ENCODE measurements at regions not wholly inside any gene's neighbourhood (a gene's known extent, or its start where the extent isn't known, plus 50 kb on each side); places are given as distances from the start of the nearest gene placed in this dataset.

- Histone ChIP-seq H3K9me3 (ENCODE audit: control insufficient read depth in 4 of 4, insufficient read depth in 3 of 4, low read length in 3 of 4) (peaks cover 0 to 6% (median 0%) of the 10 kb centered on the region in 4 donors), H3K9ac (ENCODE audit: insufficient read depth in 1 of 2, low read length in 2 of 2) (no peak overlapping the region), H3K4me1 (ENCODE audit: control insufficient read depth in 5 of 5, insufficient read depth in 5 of 5, low read length in 5 of 5) (peaks cover 0 to 5% (median 0%) of the 10 kb centered on the region in 5 donors), H3K4me3 (no peak overlapping the region), H3K27me3 (ENCODE audit: control insufficient read depth in 3 of 3, insufficient read depth in 3 of 3, low read length in 2 of 3) (peaks cover 1 to 7% (median 3%) of the 10 kb centered on the region in 3 donors), H3K27ac (ENCODE audit: low read depth in 1 of 2, low read length in 1 of 2) (no peak overlapping the region), H3K36me3 (ENCODE audit: control insufficient read depth in 4 of 4, insufficient read depth in 4 of 4, low read length in 4 of 4) (no peaks in the 10 kb centered on the region)
- DNase-seq (no peak), ATAC-seq (ENCODE audit: insufficient read depth, low FRiP score) (no peak)
- TF ChIP-seq, protein P1, sequence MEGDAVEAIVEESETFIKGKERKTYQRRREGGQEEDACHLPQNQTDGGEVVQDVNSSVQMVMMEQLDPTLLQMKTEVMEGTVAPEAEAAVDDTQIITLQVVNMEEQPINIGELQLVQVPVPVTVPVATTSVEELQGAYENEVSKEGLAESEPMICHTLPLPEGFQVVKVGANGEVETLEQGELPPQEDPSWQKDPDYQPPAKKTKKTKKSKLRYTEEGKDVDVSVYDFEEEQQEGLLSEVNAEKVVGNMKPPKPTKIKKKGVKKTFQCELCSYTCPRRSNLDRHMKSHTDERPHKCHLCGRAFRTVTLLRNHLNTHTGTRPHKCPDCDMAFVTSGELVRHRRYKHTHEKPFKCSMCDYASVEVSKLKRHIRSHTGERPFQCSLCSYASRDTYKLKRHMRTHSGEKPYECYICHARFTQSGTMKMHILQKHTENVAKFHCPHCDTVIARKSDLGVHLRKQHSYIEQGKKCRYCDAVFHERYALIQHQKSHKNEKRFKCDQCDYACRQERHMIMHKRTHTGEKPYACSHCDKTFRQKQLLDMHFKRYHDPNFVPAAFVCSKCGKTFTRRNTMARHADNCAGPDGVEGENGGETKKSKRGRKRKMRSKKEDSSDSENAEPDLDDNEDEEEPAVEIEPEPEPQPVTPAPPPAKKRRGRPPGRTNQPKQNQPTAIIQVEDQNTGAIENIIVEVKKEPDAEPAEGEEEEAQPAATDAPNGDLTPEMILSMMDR (IDR thresholded peaks at IDR 0.05; ENCODE audit: control extremely low read depth, extremely low read depth) = no peak
- WGBS, 2 donors = 63 to 67% methylated on average over 8 of the region's 8 CpGs
Observed at GRCh38 chr2:20919297-20919800, 96.4 kb upstream of the LDAH start.

DNA sequence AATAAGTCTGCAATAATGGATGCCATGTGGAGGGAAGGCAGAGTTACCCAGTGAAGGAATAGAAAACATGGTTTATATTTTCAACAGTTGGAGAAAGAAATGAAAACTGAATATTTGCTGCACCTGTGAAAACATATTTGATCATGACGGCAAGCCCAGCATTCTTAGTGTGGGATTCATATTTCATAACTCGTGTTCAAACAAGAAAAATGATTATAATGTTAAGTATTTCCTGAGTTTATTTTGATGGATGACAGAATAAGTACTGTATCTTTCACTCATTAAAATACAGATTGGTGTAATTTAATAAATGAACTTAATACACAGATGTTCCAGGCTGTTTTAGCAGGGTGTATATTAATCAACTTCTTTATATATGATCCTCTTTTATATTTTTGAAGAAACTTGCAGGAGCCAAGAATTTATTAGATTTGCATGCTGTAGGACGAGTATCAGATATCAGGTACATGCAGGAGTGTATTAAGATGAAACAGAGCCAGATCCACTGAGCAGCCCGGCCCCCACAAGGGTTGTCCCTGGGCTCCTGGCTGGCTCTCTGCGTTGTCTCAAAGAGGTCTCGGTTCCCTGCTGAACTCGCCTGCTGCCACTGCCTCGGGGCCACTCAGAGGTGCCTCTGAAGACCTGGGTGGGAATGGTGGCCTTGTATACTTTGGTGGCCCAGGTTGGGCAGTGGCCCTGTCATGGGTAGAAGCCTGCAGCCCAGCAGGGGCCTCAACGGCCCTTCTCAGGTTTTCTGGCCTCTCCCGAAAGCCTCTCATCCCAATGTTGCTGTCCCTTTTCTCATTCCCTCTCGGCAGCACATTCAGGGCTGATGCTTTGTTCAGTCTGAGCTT lies 95.0 kb upstream of the LDAH start:
- H3K27ac ChIP-seq (ENCODE audit: low read depth in 1 of 2, low read length in 1 of 2) = no peak overlapping the region
- peaks cover 0 to 7% (median 0%) of the 10 kb centered on the region in 5 donors for H3K4me1 ChIP-seq (ENCODE audit: control insufficient read depth in 5 of 5, insufficient read depth in 5 of 5, low read length in 5 of 5)
- H3K9me3 ChIP-seq (ENCODE audit: control insufficient read depth in 4 of 4, insufficient read depth in 3 of 4, low read length in 3 of 4) = peaks cover 0 to 6% (median 0%) of the 10 kb centered on the region in 4 donors
- H3K4me3 ChIP-seq = no peak overlapping the region
- H3K9ac ChIP-seq (ENCODE audit: insufficient read depth in 1 of 2, low read length in 2 of 2) = no peak overlapping the region
- peaks cover 3 to 7% (median 4%) of the 10 kb centered on the region in 3 donors for H3K27me3 ChIP-seq (ENCODE audit: control insufficient read depth in 3 of 3, insufficient read depth in 3 of 3, low read length in 2 of 3)
- ATAC-seq (ENCODE audit: insufficient read depth, low FRiP score) (no peak), DNase-seq (peak in 1 of 3 donors; percentile 6)
- TF ChIP-seq, protein P1 (IDR thresholded peaks at IDR 0.05; ENCODE audit: control extremely low read depth, extremely low read depth) = no peak
- H3K36me3 ChIP-seq (ENCODE audit: control insufficient read depth in 4 of 4, insufficient read depth in 4 of 4, low read length in 4 of 4) = no peaks in the 10 kb centered on the region
- WGBS, 2 donors = 53 to 67% methylated on average over 11 of the region's 11 CpGs

- Histone ChIP-seq H3K9ac (ENCODE audit: insufficient read depth in 1 of 2, low read length in 2 of 2) (no peak overlapping the region), H3K4me3 (no peak overlapping the region), H3K9me3 (ENCODE audit: control insufficient read depth in 4 of 4, insufficient read depth in 3 of 4, low read length in 3 of 4) (peaks cover 0 to 7% (median 0%) of the 10 kb centered on the region in 4 donors), H3K27me3 (ENCODE audit: control insufficient read depth in 3 of 3, insufficient read depth in 3 of 3, low read length in 2 of 3) (peaks cover 3 to 7% (median 4%) of the 10 kb centered on the region in 3 donors), H3K27ac (ENCODE audit: low read depth in 1 of 2, low read length in 1 of 2) (no peak overlapping the region), H3K36me3 (ENCODE audit: control insufficient read depth in 4 of 4, insufficient read depth in 4 of 4, low read length in 4 of 4) (no peaks in the 10 kb centered on the region), H3K4me1 (ENCODE audit: control insufficient read depth in 5 of 5, insufficient read depth in 5 of 5, low read length in 5 of 5) (peaks cover 0 to 7% (median 0%) of the 10 kb centered on the region in 5 donors)
- 69 to 78% methylated on average over 8 of the region's 8 CpGs for WGBS, 2 donors
- DNase-seq = peak in 1 of 3 donors; percentile 21
- TF ChIP-seq, protein P1 (IDR thresholded peaks at IDR 0.05; ENCODE audit: control extremely low read depth, extremely low read depth) = no peak
- ATAC-seq (ENCODE audit: insufficient read depth, low FRiP score) = no peak
Observed at GRCh38 chr2:20917287-20917660, 94.4 kb upstream of the LDAH start.
